GM21390 (cell line): ENCODE measurements at regions not wholly inside any gene's neighbourhood (a gene's known extent, or its start where the extent isn't known, plus 50 kb on each side); places are given as distances from the start of the nearest gene placed in this dataset.
A peak's percentile ranks its signal among the peaks of the same experiment; 100 is the strongest.

ENCODE experiments used
- ATAC-seq: cut with Tn5 transposase; IDR thresholded peaks from one replicate; pipeline ENCODE4 v1.9.1; 2021; ENCODE audit not compliant: unreplicated experiment

DNA sequence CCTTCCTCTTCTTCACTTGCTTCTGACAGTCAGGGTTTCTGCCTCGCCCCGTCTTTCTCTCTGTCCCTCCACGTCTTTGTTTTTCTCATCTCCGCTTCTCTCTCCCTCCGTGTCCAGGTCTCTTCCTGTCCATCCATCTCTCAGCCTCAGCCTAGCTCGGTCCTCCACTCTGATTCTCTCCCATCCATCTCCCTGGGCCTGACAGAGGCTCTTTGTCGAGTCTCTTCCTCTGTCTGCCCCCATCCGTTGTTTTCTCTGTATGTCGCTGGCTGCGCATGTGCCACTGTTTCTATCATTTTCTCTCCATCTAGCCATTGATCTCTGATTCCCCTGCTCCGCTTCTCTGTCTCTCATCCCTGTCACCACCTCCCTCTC lies 328.9 kb upstream of the TBX3 start:
- ATAC-seq = no peak

DNA sequence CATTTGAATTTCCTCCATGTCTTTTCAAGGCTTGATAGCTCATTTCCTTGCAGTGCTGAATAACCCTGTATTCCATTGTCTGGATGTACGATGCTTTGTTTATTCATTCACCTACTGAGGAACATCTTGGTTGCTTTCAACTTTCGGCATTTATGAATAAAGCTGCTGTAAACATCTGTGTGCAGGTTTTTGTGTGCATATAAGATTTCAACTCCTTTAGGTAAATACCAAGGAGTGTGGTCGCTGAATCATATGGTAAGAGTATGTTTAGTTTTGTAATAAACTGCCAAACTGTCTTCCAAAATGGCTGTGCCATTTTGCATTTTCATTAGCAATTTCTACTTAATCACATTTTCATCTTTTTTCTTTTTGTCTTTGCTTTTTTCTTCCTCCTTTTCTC lies 327.7 kb upstream of the TBX3 start:
- no peak for ATAC-seq

DNA sequence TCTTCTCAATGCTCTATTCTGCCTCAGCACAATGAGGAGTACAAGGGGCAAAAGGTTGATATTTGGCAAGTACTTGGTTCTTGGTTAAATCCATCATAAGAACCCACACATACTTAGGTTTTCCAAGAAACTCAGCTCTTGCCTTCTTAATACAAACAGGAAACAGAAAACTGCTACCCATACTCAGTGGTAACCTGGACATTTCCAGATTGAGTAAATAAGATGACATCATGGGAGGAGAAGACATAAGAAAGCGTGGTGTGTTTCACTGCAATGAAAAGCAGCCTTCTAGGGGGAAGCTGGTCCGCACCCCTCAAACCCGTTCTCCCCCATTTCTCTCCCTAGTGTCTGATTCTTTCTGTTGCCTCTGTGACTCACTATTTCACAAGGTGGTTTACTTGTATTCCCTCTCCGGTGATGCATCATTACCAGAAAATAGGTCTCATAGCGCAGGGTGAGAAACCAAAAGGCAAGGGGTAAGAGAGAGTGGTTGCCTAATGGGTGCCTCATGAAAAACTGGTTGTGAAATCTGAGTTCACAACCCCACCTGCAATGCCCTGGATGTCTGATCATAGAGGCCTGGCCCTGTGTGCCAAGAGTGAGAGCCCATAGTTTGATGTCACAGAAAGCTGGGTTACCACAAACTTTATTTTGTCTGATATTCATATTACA lies 326.5 kb upstream of the TBX3 start:
- ATAC-seq = no peak

DNA sequence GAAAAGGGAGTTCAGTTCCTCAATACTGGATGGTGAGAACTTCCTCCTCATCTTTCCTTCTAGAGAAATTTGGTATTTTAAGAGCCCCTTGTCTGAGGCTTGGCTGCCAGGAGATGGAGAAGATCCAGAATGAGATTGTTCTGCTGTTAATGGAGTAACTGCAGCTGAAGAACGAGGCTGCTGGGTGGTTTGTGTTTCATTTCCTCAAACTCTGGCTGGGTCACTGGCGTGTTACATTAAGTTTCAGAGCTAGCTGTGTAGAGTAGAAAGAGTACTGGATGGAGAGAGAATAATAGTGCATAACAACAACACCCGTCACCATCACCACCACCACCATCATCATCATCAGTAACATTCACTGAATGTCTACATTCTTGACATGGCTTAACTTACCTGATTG lies 325.0 kb upstream of the TBX3 start:
- peak; percentile 65 for ATAC-seq

DNA sequence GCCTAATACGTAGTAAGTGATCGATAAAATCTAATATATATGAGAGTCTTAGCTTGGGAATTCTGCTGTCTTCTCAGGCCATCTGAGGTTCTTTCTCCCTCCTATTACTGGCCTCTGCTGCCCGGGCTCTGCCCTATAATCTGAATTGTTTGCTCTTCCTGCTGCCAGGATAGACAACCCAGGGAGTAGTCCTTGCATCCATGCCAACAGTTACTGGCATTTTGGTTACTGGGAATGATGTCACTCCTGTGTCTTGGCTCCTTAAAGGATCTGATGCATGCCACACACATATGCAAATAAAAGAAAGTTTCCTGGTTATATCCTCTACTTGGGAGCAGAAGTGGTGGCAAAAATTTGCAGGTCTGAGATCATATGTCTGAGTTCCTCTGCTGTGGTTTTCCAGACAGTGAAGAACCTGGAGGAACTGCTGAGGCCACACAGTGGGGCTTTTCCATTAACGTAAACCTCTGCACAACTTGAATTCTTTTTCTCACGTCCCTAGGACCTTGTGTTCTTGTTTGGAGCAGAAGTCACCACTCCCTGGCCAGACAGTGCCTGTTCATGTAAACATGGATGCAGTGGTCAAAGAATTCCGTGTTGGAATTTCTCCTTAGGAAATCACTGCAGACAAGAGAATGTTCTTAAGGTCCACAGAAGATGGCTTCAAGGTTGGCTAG lies 320.6 kb upstream of the TBX3 start:
- ATAC-seq = no peak

DNA sequence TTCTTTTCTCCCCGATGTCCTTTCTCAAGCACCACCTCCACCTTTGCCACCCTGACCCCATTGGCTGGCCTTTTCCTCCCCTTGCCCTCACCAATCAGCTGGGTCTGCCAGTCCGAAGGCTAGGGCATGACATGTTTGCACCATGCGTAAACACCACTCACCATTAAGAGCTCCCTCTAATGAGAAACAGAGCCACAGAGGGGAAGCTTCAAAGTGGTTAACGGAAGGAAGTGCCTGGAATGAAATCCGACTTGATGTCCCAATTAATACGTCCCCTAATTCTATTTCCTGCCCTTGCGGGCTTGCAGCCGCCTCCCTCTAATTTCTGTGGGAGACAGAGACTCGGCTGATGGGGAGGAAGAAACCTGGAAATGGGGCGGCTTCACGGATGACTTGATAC lies 318.5 kb upstream of the TBX3 start:
- ATAC-seq = no peak

DNA sequence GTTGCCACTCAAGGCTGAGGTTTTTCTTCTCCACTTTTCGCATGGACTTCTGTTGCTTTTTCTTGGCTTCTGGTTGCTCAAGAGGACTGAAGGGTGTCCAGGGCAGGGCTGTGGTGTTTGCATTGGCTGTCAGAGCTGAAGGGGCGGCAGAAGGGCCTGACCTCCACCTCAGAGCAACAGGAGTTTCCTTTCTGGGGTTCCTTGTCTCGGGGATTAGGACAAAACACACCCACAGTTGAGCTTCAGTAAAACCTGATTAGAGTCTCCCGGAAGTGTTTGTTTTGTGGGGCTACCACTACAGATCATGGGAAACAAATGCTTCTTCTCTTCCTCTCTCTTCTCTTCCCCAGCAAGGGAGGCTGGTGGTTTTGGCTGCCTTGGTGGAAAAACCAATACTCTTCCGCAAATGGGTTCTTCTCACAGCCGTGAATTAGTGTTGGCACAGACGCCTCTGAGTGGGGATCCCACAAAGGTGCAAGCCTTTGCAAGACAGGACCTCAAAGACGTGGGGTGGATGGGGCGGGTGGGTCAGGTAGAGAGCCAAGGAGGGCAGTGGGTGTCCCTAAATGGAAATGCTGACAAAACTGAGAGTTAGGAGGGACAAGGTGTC lies 317.7 kb upstream of the TBX3 start:
- no peak for ATAC-seq

DNA sequence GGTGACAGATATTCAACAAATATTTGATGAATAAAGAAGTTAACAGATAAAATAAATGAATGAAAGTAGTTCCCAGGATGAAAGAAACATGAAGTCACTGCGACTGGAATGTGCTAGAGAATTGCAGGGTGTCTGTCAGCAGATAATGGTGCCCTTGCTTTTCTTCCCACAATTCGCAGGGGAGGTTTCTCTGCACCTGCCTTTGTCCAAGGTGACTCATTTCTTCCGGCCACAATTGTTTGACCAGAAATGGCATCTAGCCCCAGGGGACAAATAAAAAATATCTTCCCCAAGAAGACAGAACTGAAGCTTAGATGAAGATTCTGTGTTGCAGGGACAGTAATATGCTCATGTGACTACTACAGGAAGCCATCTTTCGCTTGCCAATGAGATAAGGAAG lies 316.1 kb upstream of the TBX3 start:
- no peak for ATAC-seq

DNA sequence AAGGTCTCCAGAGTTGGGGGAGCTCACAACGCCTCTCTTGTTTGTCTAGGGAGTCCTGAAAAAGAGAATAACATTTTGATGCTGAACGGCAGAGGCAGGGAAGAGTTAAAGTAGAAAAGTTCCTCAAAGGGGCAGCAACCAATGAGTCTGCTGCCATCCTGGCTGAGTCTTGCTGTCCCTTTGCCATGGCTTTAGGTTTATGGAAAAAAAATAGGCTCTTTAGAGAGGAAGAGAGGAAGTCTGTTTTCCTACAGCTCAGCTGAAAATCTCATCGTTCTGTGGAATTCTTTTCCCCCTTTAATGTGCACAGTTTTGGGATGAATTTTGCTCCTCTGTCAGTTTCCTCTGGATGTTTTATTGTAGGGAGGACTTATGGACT lies 314.8 kb upstream of the TBX3 start:
- ATAC-seq = no peak

DNA sequence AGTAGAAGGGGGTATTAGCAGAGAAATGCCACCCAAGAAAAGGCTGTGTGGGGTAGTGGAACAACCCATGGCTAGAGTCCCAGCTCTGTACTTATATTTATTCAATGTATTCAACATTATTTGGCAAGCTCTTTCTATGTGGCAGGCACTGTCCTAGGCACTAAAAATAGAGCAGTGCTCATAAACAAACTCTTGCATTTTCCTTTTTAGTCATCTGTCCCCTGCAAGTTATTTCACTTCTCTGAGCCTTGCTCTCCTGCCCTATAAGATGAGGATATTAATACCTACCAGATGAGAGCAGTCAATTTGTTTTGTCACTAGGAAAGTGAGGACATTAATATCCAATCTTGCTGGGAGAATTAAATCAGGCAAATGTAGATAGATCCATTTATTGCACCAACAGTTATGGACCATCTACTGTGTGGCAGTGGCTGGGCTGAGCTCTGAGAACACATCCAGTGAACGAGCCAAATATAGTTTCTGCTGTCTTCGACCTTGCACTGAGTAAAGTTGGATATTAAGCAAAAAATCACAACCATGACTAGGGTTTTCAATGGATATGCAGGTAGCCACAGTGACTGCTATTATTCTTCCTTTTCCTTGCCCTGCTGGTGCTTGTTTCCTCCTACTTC lies 314.3 kb upstream of the TBX3 start:
- ATAC-seq = no peak

DNA sequence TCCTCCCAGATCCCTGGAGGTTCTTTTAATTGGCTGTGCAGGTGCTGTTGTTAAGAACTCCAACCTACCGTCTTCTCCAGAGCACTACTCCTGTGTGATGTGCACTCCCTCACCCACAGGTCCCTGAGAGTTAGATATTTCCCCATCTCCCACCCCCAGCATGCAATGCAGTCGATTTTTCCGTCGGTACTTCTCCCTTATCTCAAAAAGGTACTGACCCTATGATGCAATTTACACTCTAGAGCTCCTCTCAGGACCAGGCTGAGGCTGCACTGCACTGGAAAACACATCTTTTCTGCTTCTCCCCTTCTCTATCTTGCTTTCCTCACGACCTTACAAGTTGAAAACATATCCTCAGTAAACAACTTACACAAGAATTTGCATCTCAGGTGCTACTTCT lies 312.4 kb upstream of the TBX3 start:
- ATAC-seq = no peak

DNA sequence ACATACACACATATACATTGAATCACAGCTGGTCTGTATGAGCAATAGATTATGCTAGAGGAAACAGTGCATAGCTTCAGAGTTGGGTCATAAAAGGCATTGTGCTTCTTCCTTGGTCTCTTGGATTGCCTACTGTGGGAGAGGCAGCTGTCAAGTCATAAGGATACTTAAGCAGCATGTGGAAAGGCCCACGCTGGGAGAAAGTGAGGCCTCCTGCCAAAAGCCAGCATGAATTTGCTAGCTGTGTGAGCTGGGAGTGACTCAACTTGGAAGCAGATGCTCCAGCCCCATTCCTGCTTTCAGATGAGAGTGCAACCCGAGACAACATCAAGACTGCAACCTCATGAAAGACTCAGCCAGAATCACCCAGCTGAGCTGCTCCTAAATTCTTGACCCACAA lies 311.9 kb upstream of the TBX3 start:
- no peak for ATAC-seq

DNA sequence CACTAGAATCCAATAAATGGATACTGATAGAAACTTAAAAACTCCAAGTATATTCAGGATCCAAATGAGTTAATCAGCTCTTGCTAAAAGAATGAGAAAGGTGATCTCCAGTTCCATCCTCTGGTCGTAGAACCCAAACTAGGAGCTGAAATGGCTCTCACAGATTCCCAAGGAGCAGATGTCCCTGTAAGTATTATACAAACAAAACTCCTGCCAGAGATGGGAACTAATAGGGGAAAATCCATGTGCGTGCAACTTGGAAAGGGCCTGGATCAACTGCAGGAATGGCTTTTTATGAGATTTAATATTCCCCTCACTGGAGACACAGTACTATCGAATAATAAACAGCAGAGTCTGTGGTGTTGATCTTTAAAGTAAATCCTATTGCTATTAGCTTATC lies 309.2 kb upstream of the TBX3 start:
- ATAC-seq = no peak

DNA sequence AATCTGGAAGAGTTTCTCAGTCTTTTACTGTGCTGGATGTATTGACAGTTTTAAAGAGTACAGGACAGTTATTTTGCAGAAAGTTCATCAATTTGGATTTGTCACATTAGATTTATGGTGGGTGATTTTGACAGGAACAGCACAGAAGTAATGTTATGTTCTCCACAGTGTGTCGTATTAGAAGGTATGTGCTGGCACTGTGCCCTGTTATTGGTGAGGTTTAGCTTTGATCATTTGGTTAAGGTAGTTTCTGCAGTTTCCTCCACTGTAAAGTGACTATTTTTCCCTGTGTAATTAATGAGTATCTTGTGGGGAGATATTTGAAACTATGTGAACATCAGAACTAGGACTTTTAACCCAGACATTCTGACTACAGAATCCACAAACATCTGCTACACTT lies 308.5 kb upstream of the TBX3 start:
- no peak for ATAC-seq

DNA sequence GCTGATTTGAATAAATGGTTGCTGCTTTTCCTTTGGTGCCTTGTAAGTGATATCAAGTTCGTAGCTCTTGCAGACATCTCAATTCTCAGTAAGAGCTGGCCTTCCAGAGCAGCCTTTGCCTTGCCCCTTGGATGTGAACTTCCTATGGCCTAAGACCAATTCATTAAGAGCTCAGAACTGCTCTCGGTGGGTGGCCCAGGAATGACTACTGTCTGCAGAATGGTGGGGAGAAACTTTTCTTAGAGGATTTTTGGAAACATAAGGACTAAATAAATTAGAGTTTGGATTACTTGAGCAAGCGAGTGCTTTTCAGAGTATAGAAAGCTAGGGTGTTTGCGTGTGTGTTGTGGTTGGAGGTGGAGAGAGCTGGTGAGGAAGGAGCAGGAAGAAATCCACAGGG lies 306.4 kb upstream of the TBX3 start:
- no peak for ATAC-seq

DNA sequence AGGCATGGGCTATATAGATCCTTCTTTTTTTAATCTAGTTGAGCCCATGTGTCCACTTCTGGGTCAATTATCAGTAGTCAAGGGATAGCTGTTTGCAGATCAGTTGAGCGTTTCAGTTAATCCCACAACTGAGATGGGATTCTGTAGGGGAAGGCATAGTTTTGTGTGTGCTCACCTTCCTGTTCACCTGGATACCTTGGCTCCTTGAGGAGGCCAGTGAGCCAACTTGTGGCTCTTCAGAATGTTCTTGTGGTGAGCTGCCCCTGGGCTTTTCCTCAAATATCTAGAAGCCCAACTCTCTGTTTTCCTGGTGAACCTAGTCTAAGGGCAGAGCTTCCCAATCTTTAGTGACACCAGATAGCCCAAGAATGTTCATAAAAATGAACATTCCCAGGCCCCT lies 302.9 kb upstream of the TBX3 start:
- no peak for ATAC-seq

DNA sequence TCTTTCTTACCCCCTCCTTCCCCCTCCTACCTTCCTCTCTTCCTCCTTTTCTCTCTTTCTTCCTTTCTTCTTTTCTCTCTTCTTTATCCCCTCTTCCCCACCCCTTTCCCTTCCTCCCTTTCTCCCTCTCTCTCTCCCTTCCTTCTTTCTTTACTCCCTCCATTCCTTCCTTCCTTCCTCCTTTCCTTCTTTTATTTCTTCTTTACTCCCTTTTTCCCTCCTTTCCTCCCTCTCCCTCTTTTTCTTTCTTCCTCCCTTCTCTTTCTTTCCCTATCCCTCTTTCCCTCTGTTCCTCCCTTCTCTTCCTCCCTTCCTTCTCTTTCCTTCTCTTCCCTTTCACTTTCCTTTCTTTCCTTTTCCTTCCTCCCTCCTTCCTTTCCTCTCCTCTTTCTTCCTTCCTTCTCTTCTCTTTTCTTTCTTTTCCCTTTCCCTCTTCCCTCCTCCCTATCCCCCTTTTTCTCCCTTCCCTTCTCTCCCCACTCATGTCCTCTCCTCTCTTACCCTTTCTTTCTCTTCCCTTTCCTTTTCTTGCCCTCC lies 302.3 kb upstream of the TBX3 start:
- ATAC-seq = no peak

DNA sequence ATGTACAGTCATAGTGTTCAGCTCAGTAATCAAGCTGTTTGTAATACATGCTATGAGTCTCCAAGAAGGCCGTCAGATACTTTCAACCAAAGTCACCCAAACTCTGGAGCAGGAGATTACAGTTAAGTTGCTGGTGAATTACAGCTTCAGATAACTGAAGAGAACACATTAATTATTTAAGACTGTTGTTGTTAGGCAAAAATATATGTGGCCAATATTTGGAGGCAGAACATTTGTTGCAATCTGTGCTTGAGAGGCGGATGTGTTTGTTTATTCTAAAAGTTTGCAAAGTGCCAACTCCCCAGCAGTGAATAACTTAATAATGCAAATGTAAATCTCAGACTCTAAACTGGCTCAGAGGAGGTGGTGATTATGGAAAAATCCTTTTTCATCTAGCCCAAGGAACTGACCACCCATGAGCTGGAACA lies 300.7 kb upstream of the TBX3 start:
- ATAC-seq = no peak

DNA sequence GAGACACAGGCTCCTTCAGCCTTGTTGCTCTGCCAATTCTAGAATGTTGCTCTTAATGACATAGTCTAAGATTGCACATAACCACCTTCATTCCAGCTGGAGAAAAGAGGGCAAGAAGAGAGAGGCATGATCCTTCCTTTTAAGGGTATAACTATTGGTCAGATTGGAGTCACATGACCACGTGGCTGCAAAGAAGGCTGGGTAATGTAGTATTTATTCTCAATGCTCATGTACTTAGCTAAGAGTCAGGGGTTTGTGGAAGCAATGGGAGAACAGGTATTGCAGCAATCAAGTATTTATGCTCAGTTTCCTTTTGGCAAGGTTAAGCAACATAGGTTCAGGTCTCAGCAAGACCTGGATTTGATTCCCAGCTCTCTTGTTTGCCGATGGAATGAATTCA lies 298.8 kb upstream of the TBX3 start:
- ATAC-seq = no peak

DNA sequence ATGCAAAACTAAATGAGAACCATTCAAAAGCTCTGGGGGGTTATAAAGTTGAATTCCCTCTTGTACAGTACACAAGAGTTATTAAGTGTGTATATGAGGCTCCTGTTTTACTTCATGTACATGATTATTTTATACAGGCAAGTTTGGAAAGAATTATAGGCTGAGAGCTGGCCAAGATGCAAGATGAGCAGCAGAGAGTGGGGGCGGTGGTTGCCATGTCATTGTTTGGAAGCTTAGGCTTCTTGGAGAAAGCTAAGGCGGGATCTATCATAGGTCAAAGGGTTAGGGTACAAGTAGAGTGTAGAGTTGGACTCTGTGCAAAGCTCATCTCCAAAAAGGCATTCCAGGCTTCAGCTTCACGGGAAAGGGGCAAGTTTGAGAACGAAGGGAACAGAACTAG lies 297.1 kb upstream of the TBX3 start:
- no peak for ATAC-seq

DNA sequence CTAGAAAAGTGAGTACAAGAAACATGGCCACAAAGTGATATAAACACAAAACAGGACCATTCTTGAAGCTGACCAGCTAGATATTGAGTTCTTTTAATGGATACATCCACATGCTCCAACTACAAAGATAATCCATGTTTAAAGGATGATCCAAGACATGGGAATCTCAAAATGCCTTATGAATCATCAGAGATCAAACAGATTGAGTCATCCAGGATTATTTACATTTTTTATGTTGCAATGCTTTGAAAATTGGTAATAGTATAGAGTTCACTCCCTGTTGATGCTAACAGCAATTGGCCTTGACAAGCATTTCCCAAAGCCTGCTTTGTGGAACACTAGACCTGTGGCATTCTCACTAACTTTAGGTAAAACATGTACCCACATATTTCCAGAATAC lies 293.0 kb upstream of the TBX3 start:
- no peak for ATAC-seq

DNA sequence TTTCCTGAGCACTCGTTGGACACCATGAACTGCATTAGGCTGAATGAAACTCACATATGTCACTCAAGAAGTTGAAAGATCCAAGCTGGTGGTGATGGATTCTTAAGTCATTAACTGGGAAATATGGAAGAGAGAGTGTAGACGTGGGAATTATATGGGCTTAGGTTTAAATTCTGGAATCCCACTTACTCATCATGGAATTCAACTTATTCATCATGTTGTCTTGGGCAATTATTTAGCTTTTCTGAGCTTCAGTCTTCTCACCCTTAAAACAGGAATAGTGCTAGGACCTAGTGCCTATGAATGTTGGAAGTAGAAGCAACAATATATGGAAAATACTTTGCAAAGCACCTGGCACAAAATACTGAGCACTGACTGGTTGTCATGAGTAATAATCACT lies 292.4 kb upstream of the TBX3 start:
- no peak for ATAC-seq
